ENCODE measurements at regions not wholly inside any gene's neighbourhood (a gene's known extent, or its start where the extent isn't known, plus 50 kb on each side); places are given as distances from the start of the nearest gene placed in this dataset.
"Not testable (repeated sequence)": the region's sequence is repeated elsewhere in the genome, so short reads cannot be mapped to it uniquely, and the experiment has no call there.

DNA sequence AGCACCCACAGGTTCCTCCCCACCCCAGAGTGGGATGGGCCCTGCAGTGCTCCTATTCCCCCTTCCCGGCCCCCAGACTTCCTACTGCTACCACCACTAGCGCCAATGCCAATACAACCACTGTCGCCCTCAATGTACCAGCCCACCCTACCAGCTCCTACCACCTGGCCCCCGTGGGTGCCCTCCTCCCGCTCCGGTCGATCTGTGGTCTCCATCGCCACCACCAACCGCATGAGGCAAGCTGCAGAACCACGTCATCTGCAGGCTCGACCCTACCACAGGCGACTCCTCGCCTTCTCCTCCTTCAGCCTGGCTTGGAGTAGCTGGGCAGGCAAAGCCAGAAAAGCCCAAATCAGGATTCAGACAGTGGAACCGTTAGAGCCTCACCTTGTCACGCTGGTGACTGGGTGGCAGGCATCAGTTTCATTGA lies 179.3 kb downstream of the POTEB3 start:
- Histone ChIP-seq H3K9ac (ENCODE audit: low read length) (no peak overlapping the region), H3K27me3 (ENCODE audit: control insufficient read depth, insufficient read depth, low read length) (no peaks in the 10 kb centered on the region), H3K36me3 (ENCODE audit: control insufficient read depth, low read depth, low read length) (no peaks in the 10 kb centered on the region), H3K27ac (ENCODE audit: low read length) (no peak overlapping the region), H3K9me3 (ENCODE audit: control insufficient read depth, low read depth, low read length) (peaks cover 47% of the 10 kb centered on the region), H3K4me1 (ENCODE audit: control insufficient read depth, low read depth, low read length) (no peaks in the 10 kb centered on the region), H3K4me3 (ENCODE audit: low read length) (no peak overlapping the region)

DNA sequence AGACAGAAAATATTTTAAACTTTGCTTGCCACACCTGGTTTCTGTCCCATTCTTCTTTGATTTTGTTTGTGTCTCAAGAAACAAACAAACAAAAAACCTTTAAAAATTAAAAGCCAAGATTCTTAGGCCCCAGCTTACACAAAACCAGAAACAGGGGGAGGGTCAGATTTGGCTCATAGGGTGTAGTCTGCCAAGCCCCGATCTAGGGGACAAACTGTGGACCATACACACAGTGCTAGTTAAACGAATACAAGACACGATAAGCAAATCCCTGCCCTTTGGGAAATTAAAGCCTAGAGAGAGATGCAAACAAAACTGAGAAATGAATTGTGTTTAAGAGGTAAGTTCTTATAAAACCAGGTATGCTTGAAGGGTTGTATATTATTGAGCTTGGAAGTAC lies 181.7 kb downstream of the POTEB3 start:
- H3K9ac ChIP-seq (ENCODE audit: low read length); H3K27me3 ChIP-seq (ENCODE audit: control insufficient read depth, insufficient read depth, low read length); H3K4me3 ChIP-seq (ENCODE audit: low read length); H3K36me3 ChIP-seq (ENCODE audit: control insufficient read depth, low read depth, low read length); H3K27ac ChIP-seq (ENCODE audit: low read length); H3K4me1 ChIP-seq (ENCODE audit: control insufficient read depth, low read depth, low read length): not testable (repeated sequence)
- peaks cover 41% of the 10 kb centered on the region for H3K9me3 ChIP-seq (ENCODE audit: control insufficient read depth, low read depth, low read length)

DNA sequence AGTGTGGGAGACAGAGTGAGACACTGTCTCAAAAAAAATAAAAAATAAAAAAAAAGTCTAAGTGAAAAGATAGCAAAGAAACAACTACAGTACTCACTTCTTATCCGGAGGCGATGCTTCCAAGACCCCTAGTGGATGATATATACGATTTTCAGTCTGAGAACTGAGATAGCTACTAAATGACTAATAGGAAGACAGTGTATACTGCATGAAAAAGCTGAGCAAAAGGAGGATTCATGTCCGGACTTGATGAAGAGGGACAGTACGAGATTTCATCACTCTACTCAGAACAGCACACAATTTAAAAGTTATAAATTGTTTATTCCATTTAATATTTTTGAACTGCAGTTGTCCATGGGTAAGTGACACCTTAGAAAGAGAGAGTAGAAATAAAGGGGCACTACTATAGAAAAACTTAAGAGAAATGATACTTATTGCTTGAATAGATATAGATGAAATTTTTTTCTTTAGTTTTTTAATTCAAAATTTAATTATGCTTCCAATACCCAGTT lies 190.7 kb downstream of the POTEB3 start:
- H3K4me3 ChIP-seq (ENCODE audit: low read length); H3K27me3 ChIP-seq (ENCODE audit: control insufficient read depth, insufficient read depth, low read length); H3K9ac ChIP-seq (ENCODE audit: low read length); H3K27ac ChIP-seq (ENCODE audit: low read length); H3K4me1 ChIP-seq (ENCODE audit: control insufficient read depth, low read depth, low read length); H3K36me3 ChIP-seq (ENCODE audit: control insufficient read depth, low read depth, low read length); H3K9me3 ChIP-seq (ENCODE audit: control insufficient read depth, low read depth, low read length): not testable (repeated sequence)

Measured in iPS-18a (cell line).